H9 (cell line): ENCODE measurements at regions not wholly inside any gene's neighbourhood (a gene's known extent, or its start where the extent isn't known, plus 50 kb on each side); places are given as distances from the start of the nearest gene placed in this dataset.

Source experiments
- DNase-seq: peaks from one replicate; pipeline ENCODE4 v3.0.0-alpha.2; 2017
- H2AFZ ChIP-seq: one replicate; pipeline ENCODE4 v1.6.1; 2013; ENCODE audit warnings: mild to moderate bottlenecking, low read length, control low read depth, moderate library complexity
- H2AK5ac ChIP-seq: 2 replicates; pipeline ENCODE4 v1.6.1; 2013; ENCODE audit warnings: low read length, control low read depth, mixed read lengths; ENCODE audit not compliant: insufficient read length
- H2BK120ac ChIP-seq: one replicate; pipeline ENCODE4 v1.6.1; 2013; ENCODE audit warnings: low read depth, mild to moderate bottlenecking, low read length, control low read depth, inconsistent platforms; ENCODE audit not compliant: poor library complexity, severe bottlenecking
- H2BK12ac ChIP-seq: 2 replicates; pipeline ENCODE4 v1.6.1; 2013; ENCODE audit warnings: low read length, control low read depth, mixed read lengths, low read depth; ENCODE audit not compliant: insufficient read length
- H2BK15ac ChIP-seq: 2 replicates; pipeline ENCODE4 v1.6.1; 2013; ENCODE audit warnings: low read depth, low read length, control low read depth
- H2BK20ac ChIP-seq: one replicate; pipeline ENCODE4 v1.6.1; 2013; ENCODE audit warnings: low read depth, mild to moderate bottlenecking, low read length, control low read depth, inconsistent platforms; ENCODE audit not compliant: poor library complexity, severe bottlenecking
- H2BK5ac ChIP-seq: 2 replicates; pipeline ENCODE4 v1.6.1; 2013; ENCODE audit warnings: low read length, control low read depth, mixed read lengths; ENCODE audit not compliant: insufficient read length
- H3K14ac ChIP-seq: 2 replicates; pipeline ENCODE4 v1.6.1; 2013; ENCODE audit warnings: low read length, control low read depth; ENCODE audit not compliant: insufficient read depth
- H3K18ac ChIP-seq: 2 replicates; pipeline ENCODE4 v1.6.1; 2013; ENCODE audit warnings: low read depth, mild to moderate bottlenecking, mixed read lengths, low read length, control low read depth; ENCODE audit not compliant: insufficient read length
- H3K23ac ChIP-seq: 2 replicates; pipeline ENCODE4 v1.6.1; 2013; ENCODE audit warnings: low read length, control low read depth, mixed read lengths, low read depth; ENCODE audit not compliant: insufficient read length
- H3K23me2 ChIP-seq: 2 replicates; pipeline ENCODE4 v1.6.1; 2013; ENCODE audit warnings: low read depth, mild to moderate bottlenecking, mixed read lengths, low read length, control low read depth; ENCODE audit not compliant: insufficient read length, poor library complexity, severe bottlenecking
- H3K27ac ChIP-seq: 2 replicates; pipeline ENCODE4 v1.5.1; 2013; ENCODE audit warnings: low read length, control low read depth, mixed read lengths, low read depth; ENCODE audit not compliant: insufficient read length
- H3K27me3 ChIP-seq: 2 replicates; pipeline ENCODE4 v1.6.1; 2013; ENCODE audit warnings: low read length, control low read depth, inconsistent platforms; ENCODE audit not compliant: insufficient read depth
- H3K4ac ChIP-seq: 2 replicates; pipeline ENCODE4 v1.6.1; 2013; ENCODE audit warnings: low read depth, mild to moderate bottlenecking, control low read depth, inconsistent platforms, low read length, moderate library complexity
- H3K4me1 ChIP-seq: 2 replicates; pipeline ENCODE4 v1.6.1; 2013; ENCODE audit warnings: low read length, control low read depth, inconsistent platforms; ENCODE audit not compliant: insufficient read depth
- H3K4me2 ChIP-seq: 2 replicates; pipeline ENCODE4 v1.6.1; 2013; ENCODE audit warnings: low read length, control low read depth, mixed read lengths; ENCODE audit not compliant: insufficient read length, insufficient read depth
- H3K56ac ChIP-seq: 2 replicates; pipeline ENCODE4 v1.6.1; 2013; ENCODE audit warnings: low read depth, mild to moderate bottlenecking, mixed read lengths, low read length, control low read depth; ENCODE audit not compliant: insufficient read length
- H3K79me1 ChIP-seq: 2 replicates; pipeline ENCODE4 v1.6.1; 2013; ENCODE audit warnings: low read depth, mild to moderate bottlenecking, moderate library complexity, low read length, control low read depth, inconsistent platforms; ENCODE audit not compliant: insufficient read depth, poor library complexity, severe bottlenecking
- H3K79me2 ChIP-seq: 2 replicates; pipeline ENCODE4 v1.6.1; 2013; ENCODE audit warnings: low read length, control low read depth, inconsistent platforms; ENCODE audit not compliant: insufficient read depth
- H3K9ac ChIP-seq: 2 replicates; pipeline ENCODE4 v1.6.1; 2013; ENCODE audit warnings: low read length, control low read depth, mixed read lengths; ENCODE audit not compliant: insufficient read length; ENCODE audit errors: extremely low read depth
- H3K9me3 ChIP-seq: one replicate; pipeline ENCODE4 v1.6.1; 2013; ENCODE audit warnings: low read depth, low read length, inconsistent platforms; ENCODE audit not compliant: control insufficient read depth
- H3T11ph ChIP-seq: one replicate; pipeline ENCODE4 v1.6.1; 2013; ENCODE audit warnings: mild to moderate bottlenecking, low read length, control low read depth, inconsistent platforms
- H4K20me1 ChIP-seq: one replicate; pipeline ENCODE4 v1.6.1; 2013; ENCODE audit not compliant: control insufficient read depth, insufficient read length, insufficient read depth
- H4K5ac ChIP-seq: 2 replicates; pipeline ENCODE4 v1.6.1; 2013; ENCODE audit warnings: low read depth, mild to moderate bottlenecking, mixed read lengths, low read length, control low read depth; ENCODE audit not compliant: insufficient read length
- H4K8ac ChIP-seq: replicated peaks from 2 replicates; pipeline ENCODE4 v1.6.1; 2013; ENCODE audit warnings: low read length, control low read depth, mixed read lengths, low read depth; ENCODE audit not compliant: insufficient read length
- H4K91ac ChIP-seq: 2 replicates; pipeline ENCODE4 v1.6.1; 2013; ENCODE audit warnings: low read depth, mild to moderate bottlenecking, moderate library complexity, mixed read lengths, low read length, control low read depth; ENCODE audit not compliant: insufficient read length
- H3K27ac Mint-ChIP-seq, 3 experiments: 2 replicates in 2 of 3; 3 replicates in 1 of 3; pipeline ENCODE4 v1.8.0; 2020 to 2021; ENCODE audit warnings: mixed read lengths in 3 of 3, mild to moderate bottlenecking in 1 of 3, moderate library complexity in 1 of 3
- H3K27me3 Mint-ChIP-seq: 2 replicates; pipeline ENCODE4 v1.8.0; 2021; ENCODE audit warnings: low read depth, mild to moderate bottlenecking, moderate library complexity, mixed read lengths
- H3K36me3 Mint-ChIP-seq, 3 experiments: 2 replicates in 2 of 3; 3 replicates in 1 of 3; pipeline ENCODE4 v1.8.0; 2020 to 2021; ENCODE audit warnings: low read depth in 3 of 3, mixed read lengths in 3 of 3; ENCODE audit not compliant: insufficient read depth in 1 of 3
- H3K4me1 Mint-ChIP-seq, 2 experiments: 2 replicates each; pipeline ENCODE4 v1.8.0; 2020; ENCODE audit warnings: mixed read lengths in 2 of 2
- H3K4me3 Mint-ChIP-seq, 2 experiments: 2 replicates in 1 of 2; 3 replicates in 1 of 2; pipeline ENCODE4 v1.8.0; 2020 to 2021; ENCODE audit warnings: mild to moderate bottlenecking in 2 of 2, mixed read lengths in 2 of 2, moderate library complexity in 1 of 2
- H3K9me3 Mint-ChIP-seq, 2 experiments: 2 replicates in 1 of 2; 3 replicates in 1 of 2; pipeline ENCODE4 v1.8.0; 2020; ENCODE audit warnings: mild to moderate bottlenecking in 2 of 2, mixed read lengths in 2 of 2, moderate library complexity in 1 of 2
- CTCF ChIP-seq: fragments of 200-600 bp; sonication (generic); conservative IDR thresholded peaks from 3 replicates; pipeline ENCODE4 v1.8.0; 2021; ENCODE audit warnings: antibody characterized with exemption, mild to moderate bottlenecking
- WGBS: extraction: QIAGEN DNeasy Blood & Tissue Kit; methylation state at CpG from one replicate; pipeline ENCODE4 v1.1.7; 2013; ENCODE audit warnings: missing lambda C conversion rate, low lambda C conversion rate, mixed read lengths; ENCODE audit not compliant: insufficient read length; ENCODE audit errors: extremely low coverage; 5-methylcytosine and 5-hydroxymethylcytosine counted together

- no peaks in the 10 kb centered on the region for H3K27me3 ChIP-seq
- H2AFZ ChIP-seq = no peak overlapping the region
- Mint-ChIP-seq H3K27me3 (peaks cover 17% of the 10 kb centered on the region), H3K4me1 (peaks cover 11 to 12% of the 10 kb centered on the region in 2 experiments), H3K27ac (no peak overlapping the region), H3K36me3 (peaks cover 0 to 2% (median 0%) of the 10 kb centered on the region in 3 experiments; a peak in 1 of 7 replicates), H3K9me3 (peaks cover 0 to 2% of the 10 kb centered on the region in 2 experiments; a peak in 1 of 5 replicates), H3K4me3 (no peak overlapping the region)
- H3K56ac ChIP-seq = no peak overlapping the region
- no peak overlapping the region for H3K4ac ChIP-seq
- H4K91ac ChIP-seq = no peak overlapping the region
- H2AK5ac ChIP-seq = no peak overlapping the region
- no peak for TF ChIP-seq CTCF
- H3K9ac ChIP-seq = no peak overlapping the region
- no peak overlapping the region for H2BK120ac ChIP-seq
- no peak for DNase-seq
- H4K20me1 ChIP-seq = no peaks in the 10 kb centered on the region
- no peaks in the 10 kb centered on the region for H3K79me2 ChIP-seq
- H2BK12ac ChIP-seq = no peak overlapping the region
- no peak overlapping the region for H2BK5ac ChIP-seq
- H3K27ac ChIP-seq = no peak overlapping the region
- no peak overlapping the region for H2BK15ac ChIP-seq
- H3K14ac ChIP-seq = no peak overlapping the region
- no peak overlapping the region for H4K8ac ChIP-seq
- H3K9me3 ChIP-seq = no peaks in the 10 kb centered on the region
- H3K18ac ChIP-seq = no peak overlapping the region
- WGBS = no CpG with 5 or more reads among the region's 11 CpGs
- H3K4me1 ChIP-seq = no peaks in the 10 kb centered on the region
- H3K79me1 ChIP-seq = no peaks in the 10 kb centered on the region
- H2BK20ac ChIP-seq = no peak overlapping the region
- H3K4me2 ChIP-seq = no peak overlapping the region
- H4K5ac ChIP-seq = no peak overlapping the region
- H3K23me2 ChIP-seq = no peaks in the 10 kb centered on the region
- H3K23ac ChIP-seq = no peak overlapping the region
- no peak overlapping the region for H3T11ph ChIP-seq
Observed at GRCh38 chr7:51456-52068, 140.8 kb upstream of the FAM20C start.
